ENCODE measurements at regions not wholly inside any gene's neighbourhood (a gene's known extent, or its start where the extent isn't known, plus 50 kb on each side); places are given as distances from the start of the nearest gene placed in this dataset.
A peak's percentile ranks its signal among the peaks of the same experiment; 100 is the strongest.

GRCh38 chr12:124151583-124151982, 143.3 kb upstream of the RFLNA start:
- H3K27ac ChIP-seq, result no peak overlapping the region
- no peaks in the 10 kb centered on the region for H3K36me3 ChIP-seq
- no peaks in the 10 kb centered on the region for H3K4me1 ChIP-seq
- intact Hi-C loops (cut with DNase I; ENCODE audit: low total_unique reads), result no loop called here
- in situ Hi-C loops (cut with MboI; ENCODE audit: low sequenced_read_pairs in 4 of 4), result no loop called here
- H3K27me3 ChIP-seq, result no peaks in the 10 kb centered on the region
- ATAC-seq (no peak), DNase-seq (no peak)
- no peaks in the 10 kb centered on the region for H3K9me3 ChIP-seq
- no peak for TF ChIP-seq CTCF (IDR thresholded peaks at IDR 0.05 in 4 of 5, conservative IDR thresholded peaks at IDR 0.05 in 1 of 5)
- no peak for TF ChIP-seq POLR2A (IDR thresholded peaks at IDR 0.05)
- no peak overlapping the region for H3K4me3 ChIP-seq

- Histone ChIP-seq H3K27ac (no peak overlapping the region), H3K4me1 (peaks cover 3 to 4% of the 10 kb centered on the region in 2 donors), H3K9me3 (no peaks in the 10 kb centered on the region), H3K4me3 (no peak overlapping the region), H3K27me3 (no peaks in the 10 kb centered on the region), H3K36me3 (no peaks in the 10 kb centered on the region)
- in situ Hi-C loops (cut with MboI; ENCODE audit: low sequenced_read_pairs in 4 of 4), result no loop called here
- DNase-seq (no peak), ATAC-seq (no peak)
- TF ChIP-seq POLR2A (IDR thresholded peaks at IDR 0.05) (no peak), CTCF (IDR thresholded peaks at IDR 0.05 in 4 of 5, conservative IDR thresholded peaks at IDR 0.05 in 1 of 5) (no peak)
- intact Hi-C loops (cut with DNase I; ENCODE audit: low total_unique reads), result no loop called here
These were observed 142.2 kb upstream of the RFLNA start for GRCh38 chr12:124152731-124153130.

- ATAC-seq, result no peak
- in situ Hi-C loops (cut with MboI; ENCODE audit: low sequenced_read_pairs in 4 of 4), result no loop called here
- intact Hi-C loops (cut with DNase I; ENCODE audit: low total_unique reads), result no loop called here
These were observed 141.5 kb upstream of the RFLNA start for GRCh38 chr12:124153392-124153791.

GRCh38 chr12:124157406-124157805, 137.5 kb upstream of the RFLNA start:
- Histone ChIP-seq H3K27me3 (no peaks in the 10 kb centered on the region), H3K4me3 (no peak overlapping the region), H3K27ac (peak overlapping the region in 3 of 4 donors; percentile 23 to 48 (median 36)), H3K4me1 (peaks cover 6 to 9% of the 10 kb centered on the region in 2 donors), H3K36me3 (no peaks in the 10 kb centered on the region), H3K9me3 (no peaks in the 10 kb centered on the region)
- intact Hi-C loops (cut with DNase I; ENCODE audit: low total_unique reads) (no loop called here), in situ Hi-C loops (cut with MboI; ENCODE audit: low sequenced_read_pairs in 4 of 4) (no loop called here)
- peak; percentile 10 to 72 for DNase-seq
- TF ChIP-seq CTCF (IDR thresholded peaks at IDR 0.05 in 4 of 5, conservative IDR thresholded peaks at IDR 0.05 in 1 of 5), result peak in 1 of 5 experiments; percentile 7
- no peak for TF ChIP-seq POLR2A (IDR thresholded peaks at IDR 0.05)
- peak; percentile 98 to 100 for ATAC-seq

More at GRCh38 chr12:124153392-124153791, 141.5 kb upstream of the RFLNA start:
- Histone ChIP-seq H3K4me1 (peaks cover 6 to 9% of the 10 kb centered on the region in 2 donors), H3K27me3 (no peaks in the 10 kb centered on the region), H3K36me3 (no peaks in the 10 kb centered on the region), H3K9me3 (no peaks in the 10 kb centered on the region), H3K27ac (no peak overlapping the region), H3K4me3 (no peak overlapping the region)
- no peak for TF ChIP-seq POLR2A (IDR thresholded peaks at IDR 0.05)
- no peak for TF ChIP-seq CTCF (IDR thresholded peaks at IDR 0.05 in 4 of 5, conservative IDR thresholded peaks at IDR 0.05 in 1 of 5)
- DNase-seq, result no peak

- Histone ChIP-seq H3K4me1 (peaks cover 6 to 9% of the 10 kb centered on the region in 2 donors), H3K4me3 (no peak overlapping the region), H3K36me3 (no peaks in the 10 kb centered on the region), H3K27me3 (no peaks in the 10 kb centered on the region), H3K27ac (no peak overlapping the region), H3K9me3 (no peaks in the 10 kb centered on the region)
- DNase-seq (no peak), ATAC-seq (no peak)
- intact Hi-C loops (cut with DNase I; ENCODE audit: low total_unique reads), result no loop called here
- no peak for TF ChIP-seq CTCF (IDR thresholded peaks at IDR 0.05 in 4 of 5, conservative IDR thresholded peaks at IDR 0.05 in 1 of 5)
- no peak for TF ChIP-seq POLR2A (IDR thresholded peaks at IDR 0.05)
- in situ Hi-C loops (cut with MboI; ENCODE audit: low sequenced_read_pairs in 4 of 4), result no loop called here
These were observed 135.2 kb upstream of the RFLNA start for GRCh38 chr12:124159655-124160054.
